Lower leg skin (tissue), 3 donors: ENCODE measurements at regions not wholly inside any gene's neighbourhood (a gene's known extent, or its start where the extent isn't known, plus 50 kb on each side); places are given as distances from the start of the nearest gene placed in this dataset.

Experiments
- POLR2A ChIP-seq, 2 donors: fragments of 450-650 bp; IDR thresholded peaks; one replicate each; pipeline ENCODE4 v1.6.1; 2016 to 2017; ENCODE audit warnings: antibody characterized with exemption in 2 of 2, mild to moderate bottlenecking in 1 of 2, moderate library complexity in 1 of 2
- TF ChIP-seq, protein P1 (sequence below), 3 donors: fragments of 450-650 bp; IDR thresholded peaks; one replicate each; pipeline ENCODE4 v1.5.1; 2016; ENCODE audit warnings: antibody characterized with exemption in 3 of 3, mild to moderate bottlenecking in 3 of 3, moderate library complexity in 2 of 3

DNA sequence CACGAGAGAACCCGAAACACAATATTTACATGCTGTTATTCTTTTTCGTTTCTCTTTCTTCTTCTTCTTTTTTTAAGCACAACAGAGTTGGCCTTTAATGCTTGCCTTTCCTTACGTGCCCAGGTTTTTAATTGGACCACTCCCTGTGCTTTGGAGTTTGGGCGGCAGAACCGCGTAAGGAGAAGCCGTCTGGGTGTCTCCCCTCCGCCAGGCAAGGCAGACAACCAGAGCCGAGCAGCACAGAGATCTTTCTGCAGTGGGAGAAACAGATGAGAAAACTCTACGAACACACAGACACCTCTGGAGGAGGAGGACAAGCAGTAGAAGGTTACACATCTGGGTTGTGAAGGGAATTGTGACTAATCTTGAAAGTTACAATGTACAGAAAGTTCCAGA lies 150.0 kb upstream of the UBL3 start:
- TF ChIP-seq POLR2A (IDR thresholded peaks at IDR 0.05), result no peak
- TF ChIP-seq, protein P1, sequence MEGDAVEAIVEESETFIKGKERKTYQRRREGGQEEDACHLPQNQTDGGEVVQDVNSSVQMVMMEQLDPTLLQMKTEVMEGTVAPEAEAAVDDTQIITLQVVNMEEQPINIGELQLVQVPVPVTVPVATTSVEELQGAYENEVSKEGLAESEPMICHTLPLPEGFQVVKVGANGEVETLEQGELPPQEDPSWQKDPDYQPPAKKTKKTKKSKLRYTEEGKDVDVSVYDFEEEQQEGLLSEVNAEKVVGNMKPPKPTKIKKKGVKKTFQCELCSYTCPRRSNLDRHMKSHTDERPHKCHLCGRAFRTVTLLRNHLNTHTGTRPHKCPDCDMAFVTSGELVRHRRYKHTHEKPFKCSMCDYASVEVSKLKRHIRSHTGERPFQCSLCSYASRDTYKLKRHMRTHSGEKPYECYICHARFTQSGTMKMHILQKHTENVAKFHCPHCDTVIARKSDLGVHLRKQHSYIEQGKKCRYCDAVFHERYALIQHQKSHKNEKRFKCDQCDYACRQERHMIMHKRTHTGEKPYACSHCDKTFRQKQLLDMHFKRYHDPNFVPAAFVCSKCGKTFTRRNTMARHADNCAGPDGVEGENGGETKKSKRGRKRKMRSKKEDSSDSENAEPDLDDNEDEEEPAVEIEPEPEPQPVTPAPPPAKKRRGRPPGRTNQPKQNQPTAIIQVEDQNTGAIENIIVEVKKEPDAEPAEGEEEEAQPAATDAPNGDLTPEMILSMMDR (IDR thresholded peaks at IDR 0.05), result no peak
